GM19438 (cell line): ENCODE measurements at regions not wholly inside any gene's neighbourhood (a gene's known extent, or its start where the extent isn't known, plus 50 kb on each side); places are given as distances from the start of the nearest gene placed in this dataset.

ENCODE experiments used
- ATAC-seq: cut with Tn5 transposase; IDR thresholded peaks from one replicate; pipeline ENCODE4 v1.9.1; 2021; ENCODE audit warnings: low read depth; ENCODE audit not compliant: unreplicated experiment

DNA sequence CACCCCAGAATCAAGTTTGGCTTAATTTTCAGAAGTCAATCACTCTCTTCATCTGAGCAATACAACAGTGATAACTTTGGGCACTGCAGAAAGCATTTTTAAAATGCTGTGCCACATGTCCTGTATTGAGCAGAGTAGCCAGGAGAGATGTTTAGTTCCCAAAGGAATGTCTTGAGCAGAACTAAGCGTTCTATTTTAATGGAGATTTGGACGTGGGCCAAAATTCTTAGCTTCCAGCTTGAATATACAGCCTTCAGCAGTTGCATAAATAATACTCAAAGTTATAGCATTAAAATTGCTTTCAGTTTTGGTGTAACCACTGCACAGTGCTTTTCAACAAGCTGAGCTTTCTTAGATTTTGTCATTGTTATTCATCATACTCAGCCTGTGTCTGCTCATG is 679.2 kb downstream of the NLGN4X start:
- ATAC-seq, result no peak

DNA sequence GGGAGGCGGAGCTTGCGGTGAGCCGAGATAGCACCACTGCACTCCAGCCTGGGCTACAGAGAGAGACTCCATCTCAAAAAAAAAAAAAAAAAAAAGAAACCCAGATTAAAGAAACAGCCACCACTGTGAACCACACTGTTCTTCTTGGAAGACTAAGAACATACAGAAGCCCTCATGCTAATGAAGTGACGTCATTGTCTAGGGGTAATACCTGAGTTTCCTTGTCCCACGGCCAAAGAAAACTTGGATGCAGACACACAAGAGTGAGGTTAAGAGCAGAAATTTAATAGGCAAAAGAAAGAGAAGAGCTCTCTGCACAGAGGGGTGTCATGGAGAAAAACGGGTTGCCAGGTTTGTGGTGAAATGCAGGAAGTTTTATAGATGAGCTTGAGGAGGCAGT is 691.6 kb downstream of the NLGN4X start:
- ATAC-seq, result no peak

DNA sequence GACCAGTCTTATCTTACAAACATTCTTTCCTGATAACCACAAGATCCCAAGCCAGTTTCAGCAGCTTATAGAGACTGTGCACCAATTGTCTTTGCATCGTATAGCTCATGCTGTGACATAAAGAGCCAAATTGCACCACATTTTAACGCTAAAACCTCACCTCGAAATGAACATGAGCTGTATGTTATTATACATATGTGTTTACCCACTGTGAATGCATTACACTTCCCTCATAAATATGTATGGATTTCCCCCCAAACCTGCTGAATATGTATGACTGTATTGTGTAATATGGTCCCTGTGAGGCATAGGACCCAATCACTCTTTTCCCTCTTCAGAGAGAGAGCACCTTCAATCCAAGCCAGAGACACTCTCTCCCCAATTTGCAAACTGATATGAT is 692.4 kb downstream of the NLGN4X start:
- ATAC-seq, result no peak

DNA sequence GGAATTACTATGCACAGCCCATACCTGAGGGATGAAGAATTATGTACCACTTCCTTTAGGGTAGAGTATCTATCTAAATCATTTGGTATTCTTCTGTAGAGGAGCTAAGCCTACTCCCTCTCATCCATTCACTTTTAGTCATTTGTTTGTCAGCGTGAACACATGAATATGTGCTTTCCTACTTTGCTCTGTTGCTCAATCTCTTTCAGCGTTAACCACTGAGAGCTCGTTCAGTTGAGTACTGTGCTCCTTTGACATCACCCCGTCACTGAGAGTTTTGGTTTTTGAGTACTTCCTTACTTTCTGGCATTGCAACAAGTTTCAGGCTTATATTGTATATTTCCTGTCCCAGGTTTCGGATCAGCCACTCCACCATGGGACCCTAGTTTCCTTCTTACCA is 700.6 kb downstream of the NLGN4X start:
- no peak for ATAC-seq

DNA sequence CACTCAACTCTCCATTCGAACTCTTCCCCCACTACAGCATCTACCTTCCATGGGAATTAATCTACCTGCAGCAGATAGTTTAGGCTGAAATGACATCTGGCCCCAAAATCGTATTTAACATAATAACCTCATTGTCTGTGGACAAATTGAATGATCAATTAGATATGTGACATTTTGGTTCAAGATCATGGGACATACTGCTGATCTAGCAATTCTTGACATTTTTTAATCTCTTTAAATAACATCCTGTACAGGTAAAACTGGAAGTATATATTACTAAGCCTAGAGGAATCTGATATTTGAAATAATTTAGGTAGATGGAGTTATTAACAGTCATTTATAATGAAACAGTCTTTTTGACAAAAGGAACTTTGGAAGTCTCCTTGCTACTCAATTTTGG is 702.5 kb downstream of the NLGN4X start:
- no peak for ATAC-seq

DNA sequence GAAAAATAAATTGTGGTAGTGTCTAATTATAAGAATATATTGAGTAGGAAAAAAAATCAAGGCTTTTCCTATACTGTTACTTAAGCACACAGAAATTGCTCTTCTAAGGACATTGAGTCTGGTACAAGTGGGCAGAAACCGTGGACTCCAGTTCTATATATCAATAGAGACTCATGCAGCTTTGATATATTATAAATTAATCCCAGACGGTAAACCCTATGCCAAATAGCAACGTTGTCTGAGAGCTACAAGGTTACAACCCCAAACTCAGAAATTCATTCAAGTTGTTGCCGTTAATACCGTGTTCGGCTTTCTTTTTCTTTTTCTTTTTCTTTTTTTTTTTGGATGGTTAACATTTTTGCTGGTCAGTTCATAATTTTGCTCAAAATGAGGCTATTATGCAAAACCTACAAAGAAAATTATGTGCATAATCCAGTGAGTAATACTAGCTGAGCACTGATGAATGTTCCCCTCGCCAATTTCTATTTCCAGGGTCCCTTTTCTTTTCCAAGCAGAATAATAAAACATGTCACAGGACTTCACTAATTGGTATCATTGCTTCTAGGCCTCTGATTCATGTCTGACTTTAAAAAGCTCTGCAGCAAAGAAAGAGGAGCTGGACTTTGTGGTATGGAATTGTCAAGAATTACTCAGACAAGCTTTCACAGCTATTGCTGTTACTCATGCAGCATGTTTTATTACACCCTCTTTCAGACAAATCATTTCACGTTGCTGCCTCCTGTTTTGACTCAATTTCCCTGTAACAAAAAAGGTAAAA is 737.7 kb downstream of the NLGN4X start:
- no peak for ATAC-seq

DNA sequence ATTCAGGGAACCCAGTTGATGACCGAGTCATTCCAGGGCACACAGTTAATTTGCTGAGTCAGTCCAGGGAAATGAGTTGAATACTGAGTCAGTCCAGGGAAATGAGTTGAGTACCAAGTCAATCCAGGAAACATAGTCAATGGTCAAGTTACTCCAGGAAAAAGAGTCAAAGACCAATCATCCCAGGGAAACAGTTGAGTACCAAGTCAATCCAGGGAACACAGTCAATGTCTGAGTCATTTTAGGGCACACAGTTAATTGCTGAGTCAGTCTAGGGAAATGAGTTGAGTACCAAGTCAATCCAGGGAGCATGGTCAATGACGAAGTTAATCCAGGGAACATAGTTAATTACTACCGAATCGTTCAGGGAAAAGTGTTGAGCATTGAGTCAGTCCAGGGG is 754.4 kb downstream of the NLGN4X start:
- ATAC-seq, result no peak

DNA sequence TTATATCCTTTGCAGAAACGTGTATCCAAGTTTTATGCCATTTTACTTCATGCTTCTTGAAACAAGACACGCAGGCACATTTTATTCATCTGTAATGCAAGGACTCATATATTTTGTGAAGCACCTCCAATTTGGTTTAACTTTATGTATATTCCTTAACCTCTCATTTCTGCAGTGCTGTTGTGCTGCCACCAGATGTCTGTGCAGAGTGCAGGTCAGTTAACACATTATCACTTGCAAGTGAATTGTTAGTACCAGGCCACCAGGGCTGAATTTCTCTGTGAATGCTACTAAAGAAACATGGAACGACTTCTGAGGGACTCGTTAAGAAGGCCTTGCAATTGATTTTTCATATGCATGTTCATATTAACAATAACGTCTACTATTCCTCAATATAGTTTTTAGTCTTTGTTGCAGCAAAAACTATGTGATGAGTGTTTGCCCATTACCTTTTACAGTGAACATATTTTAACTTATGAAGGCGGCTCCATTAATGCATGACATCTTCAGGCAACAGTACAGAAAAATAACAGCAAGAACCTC is 770.3 kb downstream of the NLGN4X start:
- ATAC-seq, result no peak

DNA sequence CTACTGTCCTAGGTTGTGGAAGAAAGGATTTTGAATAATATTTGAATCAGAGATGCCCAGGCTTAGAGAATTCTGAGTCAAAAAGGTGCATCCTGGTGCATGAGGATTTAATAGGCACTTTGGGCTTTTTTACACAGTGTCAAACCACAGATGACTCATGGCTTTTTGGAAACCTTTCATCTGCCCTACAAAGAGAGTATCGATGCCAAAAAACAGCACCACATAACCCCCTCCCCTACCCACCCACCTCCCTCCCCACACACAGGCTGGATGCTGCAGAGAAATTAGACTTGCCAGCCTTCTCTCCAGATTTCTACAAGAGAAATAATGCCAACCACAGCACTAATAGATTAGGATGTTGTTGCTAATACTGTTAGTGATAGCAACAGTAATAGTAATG is 779.3 kb downstream of the NLGN4X start:
- no peak for ATAC-seq

DNA sequence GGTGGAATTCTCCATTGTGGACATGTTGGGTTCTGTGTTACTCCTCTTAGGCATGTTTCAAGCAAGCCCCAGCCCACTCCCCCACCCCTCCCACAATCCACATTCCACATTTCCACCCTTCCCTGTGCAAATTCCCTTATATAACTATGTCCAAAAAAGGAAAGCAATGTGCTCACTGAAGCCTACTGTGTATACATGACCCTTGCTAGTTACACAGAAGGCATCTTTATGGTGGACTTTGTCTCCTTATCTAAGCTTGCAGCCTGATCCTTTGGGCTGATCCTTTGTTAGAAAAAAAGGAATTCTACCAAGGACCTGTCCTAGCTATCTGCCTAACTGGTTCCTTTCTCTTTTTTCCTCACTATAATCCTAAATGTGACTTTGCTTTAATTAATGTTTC is 796.8 kb downstream of the NLGN4X start:
- no peak for ATAC-seq

DNA sequence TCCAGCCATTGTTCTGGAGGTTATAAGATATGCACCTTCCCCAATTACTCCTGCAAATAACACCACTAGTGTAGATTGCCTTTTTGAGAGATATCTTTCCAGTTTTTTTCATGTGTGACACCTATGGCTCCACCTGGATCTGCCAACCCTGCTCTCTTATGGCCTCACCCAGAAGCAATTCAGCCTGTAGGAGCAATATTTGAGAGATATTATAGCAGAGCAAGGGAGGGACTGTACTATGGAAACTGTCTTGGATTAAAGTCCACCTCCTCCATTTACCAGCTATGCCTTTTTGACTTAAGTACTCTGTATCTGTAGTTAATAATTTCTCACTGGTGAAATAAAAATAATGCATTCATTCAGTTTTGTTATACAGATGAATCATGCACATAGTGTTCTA is 803.5 kb downstream of the NLGN4X start:
- no peak for ATAC-seq

DNA sequence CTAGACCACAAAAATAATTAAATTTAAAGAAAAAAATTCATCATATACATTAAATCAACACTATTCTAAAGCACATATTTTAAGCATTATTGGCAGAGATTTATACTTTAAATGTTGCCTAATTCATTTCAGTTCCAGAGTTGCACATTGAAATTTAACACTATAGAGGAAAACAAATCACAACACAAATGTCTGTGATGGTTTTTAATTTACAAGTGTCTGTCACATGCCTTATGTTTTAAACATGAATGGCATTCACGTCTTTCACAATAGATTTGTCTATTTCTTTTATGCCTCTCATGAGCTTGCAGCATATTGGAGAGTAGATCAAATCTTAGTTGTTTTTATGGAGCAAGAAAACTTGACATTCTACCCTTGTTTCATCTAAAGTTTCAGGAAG is 811.3 kb downstream of the NLGN4X start:
- no peak for ATAC-seq

DNA sequence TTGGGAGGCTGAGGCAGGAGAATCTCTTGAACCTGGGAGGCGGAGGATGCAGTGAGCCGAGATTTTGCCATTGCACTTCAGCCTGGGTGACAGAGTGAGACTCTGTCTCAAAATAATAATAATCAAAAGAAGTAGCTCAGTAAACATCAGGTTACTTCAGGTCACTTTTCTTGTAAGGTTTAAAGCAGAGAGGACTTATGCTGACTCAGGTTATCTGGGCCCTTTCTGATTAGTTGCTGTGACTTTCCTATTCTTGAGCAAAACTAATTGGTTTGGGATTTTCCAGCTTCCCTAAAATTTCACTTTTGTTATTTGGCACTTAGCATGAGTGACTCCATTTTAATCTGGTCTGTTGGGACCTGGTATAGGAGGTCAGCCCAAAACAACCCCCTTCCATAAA is 812.9 kb downstream of the NLGN4X start:
- no peak for ATAC-seq

DNA sequence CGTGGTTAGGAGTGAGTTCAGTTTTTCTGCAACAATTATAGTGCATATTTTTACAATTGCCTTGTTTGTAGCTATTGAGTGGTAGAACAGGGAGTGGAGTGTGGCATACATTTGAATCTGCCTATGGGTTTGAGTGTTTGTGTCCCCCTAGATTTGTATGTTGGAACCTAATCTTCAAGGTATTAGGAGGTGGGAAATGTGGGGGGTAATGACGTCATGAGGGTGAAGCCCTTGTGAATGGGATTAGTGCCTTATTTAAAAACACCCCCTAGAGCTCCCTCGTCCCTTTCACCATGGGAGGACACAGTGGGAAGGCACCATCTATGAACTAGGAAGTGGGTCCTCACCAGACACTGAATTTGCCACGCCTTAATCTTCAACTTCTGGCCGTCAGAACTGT is 819.6 kb downstream of the NLGN4X start:
- no peak for ATAC-seq

DNA sequence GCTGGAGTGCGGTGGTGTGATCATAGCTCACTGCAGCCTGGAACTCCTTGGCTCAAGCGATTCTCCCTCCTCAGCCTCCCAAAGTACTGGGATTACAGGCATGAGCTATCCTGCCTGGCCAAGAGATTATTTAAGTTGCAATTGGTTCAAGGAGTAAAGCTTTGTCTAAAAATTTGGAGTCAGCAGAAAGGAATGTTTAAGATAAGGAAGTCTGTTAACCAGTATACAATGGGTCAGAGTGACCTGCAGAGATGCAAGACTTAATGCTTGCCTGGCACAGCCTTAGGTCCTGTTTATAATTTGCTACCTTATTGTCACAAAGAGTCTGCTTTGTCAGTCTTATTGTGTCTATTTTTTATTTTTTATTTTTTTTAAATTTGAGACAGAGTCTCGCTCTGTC is 826.2 kb downstream of the NLGN4X start:
- no peak for ATAC-seq

DNA sequence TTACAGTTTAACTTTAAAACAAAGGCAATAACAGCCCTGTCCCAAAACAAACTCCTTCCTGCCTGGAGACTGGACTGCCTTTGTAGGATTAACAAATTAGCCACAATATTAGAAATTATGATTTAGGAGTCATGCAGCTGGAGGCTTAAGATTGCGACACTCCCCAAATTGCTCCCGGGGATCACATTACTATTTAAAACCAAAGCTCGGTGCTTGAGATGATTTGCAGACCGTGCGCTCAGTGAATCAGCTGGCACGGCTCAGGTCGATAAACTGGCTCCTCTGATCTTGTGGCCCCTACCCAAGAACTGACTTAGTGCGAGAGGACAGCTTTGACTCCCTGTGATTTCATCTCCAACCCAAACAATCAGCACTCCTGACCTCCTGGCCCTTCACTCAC is 829.3 kb downstream of the NLGN4X start:
- ATAC-seq, result no peak

DNA sequence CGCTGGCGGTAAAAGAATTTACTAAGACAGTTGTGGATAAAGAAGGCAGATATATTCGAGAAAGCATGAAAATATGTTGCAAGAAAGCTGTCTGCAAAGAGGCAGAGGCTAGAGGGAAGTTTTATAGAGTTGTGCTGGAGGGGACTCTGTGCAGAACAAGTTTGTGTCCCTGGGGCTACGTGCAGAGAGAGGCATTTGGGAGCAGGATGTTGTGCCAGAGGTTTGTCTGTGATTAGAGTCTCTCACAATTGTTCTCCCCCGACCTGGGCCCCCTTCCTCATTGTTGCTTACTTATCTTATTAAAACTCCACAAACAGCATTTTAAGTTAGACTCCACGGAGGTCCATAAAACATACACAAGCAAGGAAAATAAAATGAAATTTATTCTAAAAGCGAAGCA is 831.3 kb downstream of the NLGN4X start:
- no peak for ATAC-seq

DNA sequence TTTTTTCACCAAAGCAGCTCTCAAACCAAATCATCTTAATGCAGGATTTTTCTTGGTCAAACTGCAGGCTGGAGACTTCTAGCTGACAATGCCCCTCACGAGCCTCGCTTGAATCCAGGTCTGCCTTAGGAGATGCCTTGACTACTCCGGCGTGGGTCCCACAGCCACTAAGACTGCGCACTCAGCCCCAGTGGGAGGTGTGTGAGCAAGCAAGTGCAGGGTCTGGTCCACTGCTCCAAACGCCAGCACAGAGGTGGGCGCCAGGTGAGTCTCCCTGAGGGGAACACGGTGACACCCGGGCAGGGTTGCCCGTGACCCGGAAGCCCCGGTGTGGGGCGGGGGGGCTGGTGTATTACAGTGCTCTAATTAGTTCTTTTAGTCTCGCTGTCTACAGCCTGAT is 838.3 kb downstream of the NLGN4X start:
- ATAC-seq, result no peak

DNA sequence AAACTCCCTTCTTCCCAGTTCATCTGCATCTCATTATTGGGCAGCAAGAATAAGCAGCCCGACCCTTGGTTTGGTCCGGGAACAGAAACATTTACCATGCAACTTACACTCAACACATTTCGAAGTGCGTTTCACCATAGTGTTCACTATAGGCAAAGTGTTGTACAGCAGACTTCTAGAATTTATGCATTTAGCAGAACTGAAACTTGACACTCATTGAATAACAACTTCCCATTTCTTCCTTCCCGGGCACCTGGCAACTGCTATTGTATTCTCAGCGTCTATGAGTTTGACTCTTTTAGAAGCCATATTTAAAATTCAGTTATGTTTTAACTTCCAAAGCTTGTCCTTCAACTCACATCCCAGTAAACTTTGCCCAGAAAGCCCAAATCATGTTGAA is 840.6 kb downstream of the NLGN4X start:
- no peak for ATAC-seq

DNA sequence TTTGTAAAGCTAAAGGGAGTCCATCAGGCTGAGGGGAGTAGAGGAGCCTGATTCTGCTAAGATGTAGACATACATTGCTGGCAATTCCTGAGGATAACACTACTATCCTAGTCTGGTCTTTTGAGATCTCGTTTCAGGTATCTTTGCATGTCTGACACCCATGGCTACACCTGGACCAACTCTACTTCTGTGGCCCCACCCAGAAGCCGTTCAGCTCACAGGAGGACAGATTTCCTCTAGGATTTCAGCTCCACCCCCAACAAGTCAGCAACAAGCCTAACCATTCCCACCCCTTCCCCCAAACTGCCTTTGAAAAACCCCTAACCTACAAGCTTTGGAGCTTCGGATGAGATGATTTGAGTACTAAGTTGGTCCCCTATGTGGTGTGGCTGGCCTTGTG is 848.2 kb downstream of the NLGN4X start:
- no peak for ATAC-seq

DNA sequence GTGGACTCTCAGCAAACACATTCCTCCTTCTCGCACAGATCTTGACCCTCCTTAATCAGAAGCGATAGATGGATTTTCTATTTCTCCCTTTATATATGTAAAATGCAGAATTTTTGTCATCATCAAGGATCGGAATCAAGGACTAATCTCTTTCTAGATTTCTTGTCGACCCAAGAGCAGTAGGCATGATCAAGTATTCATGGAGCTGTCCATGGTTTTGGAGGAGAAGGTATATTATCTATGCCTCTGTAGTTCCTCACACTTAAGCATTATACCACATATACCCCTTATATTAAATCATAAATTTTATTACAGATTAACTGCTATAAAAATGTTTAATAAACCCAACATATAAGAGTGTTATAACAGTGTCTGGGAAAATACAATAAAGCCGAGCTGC is 886.8 kb downstream of the NLGN4X start:
- no peak for ATAC-seq

DNA sequence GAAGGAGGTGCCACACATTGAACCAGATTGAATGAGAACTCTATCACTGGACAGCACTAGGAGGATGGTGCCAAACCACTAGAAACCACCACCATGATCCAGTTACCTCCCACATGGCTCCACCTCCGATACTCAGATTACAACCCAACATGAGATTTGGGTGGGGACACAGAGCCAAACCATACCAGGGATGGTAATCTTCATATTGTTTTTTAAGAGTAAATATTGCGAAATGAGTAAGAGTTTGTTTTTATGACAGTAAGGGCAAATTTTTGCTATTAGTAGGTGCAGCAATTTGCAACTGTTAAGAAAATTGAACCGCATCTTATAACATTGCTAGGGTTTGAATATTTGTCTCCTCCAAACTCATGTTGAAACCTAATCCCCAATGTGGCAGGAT is 891.5 kb downstream of the NLGN4X start:
- ATAC-seq, result no peak

DNA sequence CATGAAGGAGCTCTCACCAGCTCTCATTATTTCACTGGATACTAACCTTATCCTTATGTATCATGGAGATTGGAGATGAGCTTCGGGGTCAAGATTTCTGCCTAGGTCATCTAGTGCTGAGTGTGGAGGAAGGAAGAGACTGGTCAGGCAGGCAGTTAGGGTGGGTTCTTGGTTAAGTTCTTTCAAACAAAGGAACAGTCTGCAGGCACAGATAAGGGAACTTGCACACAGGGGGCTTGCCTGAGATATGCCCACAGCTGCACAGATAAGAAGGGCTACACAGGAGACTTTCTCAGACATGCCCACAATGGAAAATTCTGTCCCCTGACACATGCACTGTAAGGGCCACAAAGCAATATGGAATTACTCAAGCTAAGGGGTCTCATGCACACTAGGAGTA is 904.1 kb downstream of the NLGN4X start:
- ATAC-seq, result no peak
